IPS-15b (cell line): ENCODE measurements at regions not wholly inside any gene's neighbourhood (a gene's known extent, or its start where the extent isn't known, plus 50 kb on each side); places are given as distances from the start of the nearest gene placed in this dataset.
"Not testable (repeated sequence)": the region's sequence is repeated elsewhere in the genome, so short reads cannot be mapped to it uniquely, and the experiment has no call there.

Experiments
- H3K27me3 ChIP-seq: one replicate; pipeline ENCODE4 v1.6.1; 2013; ENCODE audit warnings: low read length; ENCODE audit not compliant: control insufficient read depth, insufficient read depth
- H3K36me3 ChIP-seq: one replicate; pipeline ENCODE4 v1.6.1; 2013; ENCODE audit warnings: low read length; ENCODE audit not compliant: control insufficient read depth, insufficient read depth
- H3K4me1 ChIP-seq: one replicate; pipeline ENCODE4 v1.6.1; 2013; ENCODE audit warnings: mild to moderate bottlenecking, low read length; ENCODE audit not compliant: control insufficient read depth, insufficient read depth
- H3K4me3 ChIP-seq: one replicate; pipeline ENCODE4 v1.5.1; 2013; ENCODE audit warnings: low read depth, low read length
- H3K9ac ChIP-seq: one replicate; pipeline ENCODE4 v1.6.1; 2013; ENCODE audit warnings: low read depth, mild to moderate bottlenecking, low read length
- H3K9me3 ChIP-seq: one replicate; pipeline ENCODE4 v1.6.1; 2013; ENCODE audit warnings: mild to moderate bottlenecking, low read length; ENCODE audit not compliant: control insufficient read depth, insufficient read depth

GRCh38 chr9:42470577-42470976 is 287.1 kb downstream of the SPATA31A6 start:
- H3K27me3 ChIP-seq, H3K9me3 ChIP-seq, H3K36me3 ChIP-seq, H3K4me3 ChIP-seq, H3K4me1 ChIP-seq, H3K9ac ChIP-seq: not testable (repeated sequence)

GRCh38 chr9:42490989-42491388 is 307.5 kb downstream of the SPATA31A6 start:
- H3K27me3 ChIP-seq, H3K9me3 ChIP-seq, H3K4me1 ChIP-seq, H3K4me3 ChIP-seq, H3K9ac ChIP-seq, H3K36me3 ChIP-seq: not testable (repeated sequence)

- H3K36me3 ChIP-seq, H3K27me3 ChIP-seq, H3K4me1 ChIP-seq, H3K9me3 ChIP-seq, H3K9ac ChIP-seq, H3K4me3 ChIP-seq: not testable (repeated sequence)
These were observed 319.3 kb downstream of the SPATA31A6 start for GRCh38 chr9:42502620-42503264.

- H3K4me3 ChIP-seq, H3K9ac ChIP-seq, H3K9me3 ChIP-seq, H3K27me3 ChIP-seq, H3K36me3 ChIP-seq, H3K4me1 ChIP-seq: not testable (repeated sequence)
These were observed 324.7 kb downstream of the SPATA31A6 start for GRCh38 chr9:42508111-42508510.

- H3K4me1 ChIP-seq, H3K36me3 ChIP-seq, H3K4me3 ChIP-seq, H3K9ac ChIP-seq, H3K27me3 ChIP-seq, H3K9me3 ChIP-seq: not testable (repeated sequence)
These were observed 330.1 kb downstream of the SPATA31A6 start for GRCh38 chr9:42513535-42513934.

- not testable (repeated sequence) for H3K9me3 ChIP-seq
These were observed 351.0 kb downstream of the SPATA31A6 start for GRCh38 chr9:42534325-42534983.

GRCh38 chr9:42534984-42535325 is 351.5 kb downstream of the SPATA31A6 start:
- not testable (repeated sequence) for H3K27me3 ChIP-seq, H3K9ac ChIP-seq, H3K9me3 ChIP-seq, H3K4me3 ChIP-seq, H3K36me3 ChIP-seq, H3K4me1 ChIP-seq

More at GRCh38 chr9:42534325-42534983, 351.0 kb downstream of the SPATA31A6 start:
- H3K4me1 ChIP-seq, H3K27me3 ChIP-seq, H3K4me3 ChIP-seq, H3K36me3 ChIP-seq, H3K9ac ChIP-seq: not testable (repeated sequence)

GRCh38 chr9:42550789-42551357 is 367.4 kb downstream of the SPATA31A6 start:
- H3K9ac ChIP-seq, H3K4me3 ChIP-seq, H3K36me3 ChIP-seq, H3K27me3 ChIP-seq, H3K9me3 ChIP-seq, H3K4me1 ChIP-seq: not testable (repeated sequence)

GRCh38 chr9:42568530-42568929 is 385.1 kb downstream of the SPATA31A6 start:
- not testable (repeated sequence) for H3K4me1 ChIP-seq, H3K9me3 ChIP-seq, H3K4me3 ChIP-seq, H3K9ac ChIP-seq, H3K36me3 ChIP-seq, H3K27me3 ChIP-seq

GRCh38 chr9:42568942-42569556 is 385.6 kb downstream of the SPATA31A6 start:
- not testable (repeated sequence) for H3K4me3 ChIP-seq, H3K27me3 ChIP-seq, H3K36me3 ChIP-seq, H3K9me3 ChIP-seq, H3K4me1 ChIP-seq, H3K9ac ChIP-seq

- not testable (repeated sequence) for H3K36me3 ChIP-seq, H3K9me3 ChIP-seq, H3K4me3 ChIP-seq, H3K27me3 ChIP-seq, H3K9ac ChIP-seq, H3K4me1 ChIP-seq
These were observed 394.4 kb downstream of the SPATA31A6 start for GRCh38 chr9:42577851-42578250.
